Activated CD4-positive, alpha-beta T cell treated with anti-CD3 and anti-CD28 coated beads for 24 hours (primary cell): ENCODE measurements at regions not wholly inside any gene's neighbourhood (a gene's known extent, or its start where the extent isn't known, plus 50 kb on each side); places are given as distances from the start of the nearest gene placed in this dataset.

Experiments used
- DNase-seq, 2 donors: peaks; one replicate each; pipeline ENCODE4 v3.0.0-alpha.2; 2020; ENCODE audit warnings: low read depth in 2 of 2

GRCh38 chr1:37085393-37085792 lies 51.1 kb upstream of the GRIK3 start:
- DNase-seq = no peak

- no peak for DNase-seq
Measured at GRCh38 chr1:37089750-37090149, 55.4 kb upstream of the GRIK3 start.

- DNase-seq = no peak
Measured at GRCh38 chr1:37090671-37091070, 56.4 kb upstream of the GRIK3 start.

- DNase-seq = no peak
Measured at GRCh38 chr1:37092937-37093336, 58.6 kb upstream of the GRIK3 start.

- no peak for DNase-seq
Measured at GRCh38 chr1:37094302-37094701, 60.0 kb upstream of the GRIK3 start.

GRCh38 chr1:37096523-37096922 lies 62.2 kb upstream of the GRIK3 start:
- DNase-seq = no peak

- DNase-seq = no peak
Measured at GRCh38 chr1:37097731-37098130, 63.4 kb upstream of the GRIK3 start.

GRCh38 chr1:37098237-37098636 lies 63.9 kb upstream of the GRIK3 start:
- DNase-seq = no peak

- no peak for DNase-seq
Measured at GRCh38 chr1:37100310-37100709, 66.0 kb upstream of the GRIK3 start.

- no peak for DNase-seq
Measured at GRCh38 chr1:37102656-37103382, 68.5 kb upstream of the GRIK3 start.

GRCh38 chr1:37105911-37106310 lies 71.6 kb upstream of the GRIK3 start:
- no peak for DNase-seq

GRCh38 chr1:37107153-37107907 lies 73.0 kb upstream of the GRIK3 start:
- DNase-seq = no peak

- DNase-seq = no peak
Measured at GRCh38 chr1:37108596-37109188, 74.4 kb upstream of the GRIK3 start.

- no peak for DNase-seq
Measured at GRCh38 chr1:37112430-37112829, 78.1 kb upstream of the GRIK3 start.

- no peak for DNase-seq
Measured at GRCh38 chr1:37113285-37113997, 79.1 kb upstream of the GRIK3 start.

- no peak for DNase-seq
Measured at GRCh38 chr1:37118790-37119189, 84.5 kb upstream of the GRIK3 start.

GRCh38 chr1:37120279-37120678 lies 86.0 kb upstream of the GRIK3 start:
- no peak for DNase-seq

GRCh38 chr1:37123276-37124115 lies 89.2 kb upstream of the GRIK3 start:
- DNase-seq = no peak

GRCh38 chr1:37124501-37124900 lies 90.2 kb upstream of the GRIK3 start:
- DNase-seq = no peak

- no peak for DNase-seq
Measured at GRCh38 chr1:37125295-37125694, 91.0 kb upstream of the GRIK3 start.

GRCh38 chr1:37127254-37127748 lies 93.0 kb upstream of the GRIK3 start:
- DNase-seq = no peak
